RWPE2 (cell line): ENCODE measurements at regions not wholly inside any gene's neighbourhood (a gene's known extent, or its start where the extent isn't known, plus 50 kb on each side); places are given as distances from the start of the nearest gene placed in this dataset.

Experiments used
- ATAC-seq: fragments of 200-7000 bp; cut with Tn5 transposase; 3 replicates; pipeline ENCODE4 v1.9.1; 2021; ENCODE audit warnings: low read depth
- DNase-seq: peaks from one replicate; pipeline ENCODE4 v3.0.0-alpha.2; 2020; ENCODE audit warnings: low spot score
- H3K27ac ChIP-seq: fragments of 450-650 bp; 2 replicates; pipeline ENCODE4 v1.5.1; 2017; ENCODE audit warnings: mild to moderate bottlenecking; ENCODE audit not compliant: poor library complexity, severe bottlenecking
- H3K27me3 ChIP-seq: fragments of 250-450 bp; sonication (Bioruptor Pico); 2 replicates; pipeline ENCODE4 v1.5.1; 2021; ENCODE audit warnings: mild to moderate bottlenecking, moderate library complexity; ENCODE audit not compliant: insufficient read depth, poor library complexity, severe bottlenecking
- H3K36me3 ChIP-seq: fragments of 250-450 bp; sonication (Bioruptor Pico); 2 replicates; pipeline ENCODE4 v1.5.1; 2020; ENCODE audit warnings: low read depth, mild to moderate bottlenecking, moderate library complexity
- H3K4me1 ChIP-seq: fragments of 250-450 bp; sonication (Bioruptor Pico); 2 replicates; pipeline ENCODE4 v1.5.1; 2021; ENCODE audit warnings: mild to moderate bottlenecking, moderate library complexity; ENCODE audit not compliant: insufficient read depth, poor library complexity, severe bottlenecking
- H3K4me3 ChIP-seq: fragments of 250-450 bp; sonication (Bioruptor Pico); 2 replicates; pipeline ENCODE4 v1.5.1; 2021; ENCODE audit warnings: mild to moderate bottlenecking, moderate library complexity; ENCODE audit not compliant: severe bottlenecking
- H3K9me3 ChIP-seq: fragments of 250-450 bp; sonication (Bioruptor Pico); 2 replicates; pipeline ENCODE4 v1.5.1; 2021; ENCODE audit warnings: mild to moderate bottlenecking, moderate library complexity; ENCODE audit not compliant: severe bottlenecking
- CTCF ChIP-seq: fragments of 450-650 bp; IDR thresholded peaks from one replicate; pipeline ENCODE4 v1.5.1; 2017; ENCODE audit warnings: mild to moderate bottlenecking, moderate library complexity; ENCODE audit not compliant: poor library complexity, severe bottlenecking

GRCh38 chr1:37305841-37306240, 168.5 kb upstream of the ZC3H12A start:
- no peaks in the 10 kb centered on the region for H3K36me3 ChIP-seq
- H3K4me1 ChIP-seq: no peaks in the 10 kb centered on the region
- no peaks in the 10 kb centered on the region for H3K27me3 ChIP-seq
- no peak for DNase-seq
- no peaks in the 10 kb centered on the region for H3K9me3 ChIP-seq
- TF ChIP-seq CTCF: no peak
- no peak overlapping the region for H3K27ac ChIP-seq
- ATAC-seq: no peak
- no peak overlapping the region for H3K4me3 ChIP-seq

DNA sequence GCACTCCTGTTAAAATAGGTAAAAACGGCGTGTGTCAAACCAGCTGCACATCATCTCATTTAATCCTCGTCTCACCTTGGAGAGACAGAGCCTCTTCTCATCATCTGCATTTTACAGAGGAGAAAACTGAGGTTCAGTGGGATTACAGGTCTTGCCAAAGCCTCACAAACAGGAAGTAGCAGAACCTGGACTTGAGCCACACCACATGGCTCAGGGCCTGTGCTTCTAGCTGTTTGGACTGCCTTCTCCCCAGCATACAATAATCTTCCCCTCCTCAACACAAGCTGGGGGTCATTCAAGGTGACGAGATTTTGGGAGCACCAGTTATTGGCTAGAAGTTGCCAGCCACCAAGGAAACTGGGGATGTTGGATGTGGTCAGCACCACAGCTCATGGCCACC, 167.9 kb upstream of the ZC3H12A start:
- no peak overlapping the region for H3K4me3 ChIP-seq
- DNase-seq: no peak

GRCh38 chr1:37306871-37307270, 167.5 kb upstream of the ZC3H12A start:
- no peak overlapping the region for H3K27ac ChIP-seq
- ATAC-seq (no peak), DNase-seq (no peak)
- H3K27me3 ChIP-seq: no peaks in the 10 kb centered on the region
- TF ChIP-seq CTCF: no peak
- H3K9me3 ChIP-seq: no peaks in the 10 kb centered on the region
- H3K4me3 ChIP-seq: no peak overlapping the region
- no peaks in the 10 kb centered on the region for H3K4me1 ChIP-seq
- H3K36me3 ChIP-seq: no peaks in the 10 kb centered on the region

More for the DNA sequence above, 167.9 kb upstream of the ZC3H12A start:
- Histone ChIP-seq H3K9me3 (no peaks in the 10 kb centered on the region), H3K27me3 (no peaks in the 10 kb centered on the region), H3K27ac (no peak overlapping the region), H3K36me3 (no peaks in the 10 kb centered on the region), H3K4me1 (no peaks in the 10 kb centered on the region)
- TF ChIP-seq CTCF: no peak
- ATAC-seq: no peak

DNA sequence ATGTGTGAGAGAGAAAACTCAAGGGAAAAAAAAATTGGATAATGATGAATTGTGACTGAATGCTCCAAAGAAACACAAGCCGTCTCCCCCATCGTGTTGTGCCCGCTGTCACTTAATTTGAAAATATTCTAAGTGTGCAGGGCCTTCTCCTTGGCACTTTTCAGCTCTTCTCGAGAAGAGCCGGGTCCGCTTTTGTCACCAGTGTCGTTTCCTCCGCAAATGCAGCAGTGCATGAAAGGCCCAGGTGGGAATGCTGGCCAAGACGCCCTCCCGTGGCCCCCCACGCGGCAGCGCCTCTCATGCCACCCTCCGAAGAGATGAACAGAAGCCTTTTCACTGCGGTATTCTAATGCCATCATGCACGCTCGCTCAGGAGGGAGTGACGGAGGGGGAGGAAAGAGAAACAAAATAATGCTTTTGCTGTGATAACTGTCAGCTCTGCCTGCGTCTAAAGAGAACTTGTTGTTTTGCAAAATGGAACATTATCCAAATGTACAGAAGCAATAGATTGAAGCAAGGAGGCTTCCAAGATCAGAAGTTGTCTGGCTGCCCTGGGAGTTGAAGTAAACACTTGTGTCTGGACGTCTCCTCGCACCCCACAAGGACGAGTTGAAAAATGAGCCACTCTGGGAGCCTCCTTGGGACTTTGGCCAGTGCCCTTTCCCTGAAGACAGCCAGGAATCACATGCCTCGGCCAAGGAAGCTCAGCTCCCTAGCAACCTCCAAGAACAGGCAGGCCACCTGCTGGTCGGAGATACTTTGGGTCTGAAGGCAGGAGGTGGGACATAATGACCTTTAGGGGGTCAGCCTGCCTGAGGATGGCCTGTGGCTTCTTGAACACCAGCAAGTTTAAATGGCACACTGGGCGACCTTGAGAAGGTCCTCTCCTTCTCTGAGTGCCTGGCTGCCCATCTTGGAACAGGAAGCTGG, 166.1 kb upstream of the ZC3H12A start:
- Histone ChIP-seq H3K4me3 (no peak overlapping the region), H3K4me1 (no peaks in the 10 kb centered on the region), H3K27me3 (no peaks in the 10 kb centered on the region), H3K36me3 (no peaks in the 10 kb centered on the region), H3K27ac (no peak overlapping the region), H3K9me3 (no peaks in the 10 kb centered on the region)
- ATAC-seq (no peak), DNase-seq (no peak)
- TF ChIP-seq CTCF: no peak

DNA sequence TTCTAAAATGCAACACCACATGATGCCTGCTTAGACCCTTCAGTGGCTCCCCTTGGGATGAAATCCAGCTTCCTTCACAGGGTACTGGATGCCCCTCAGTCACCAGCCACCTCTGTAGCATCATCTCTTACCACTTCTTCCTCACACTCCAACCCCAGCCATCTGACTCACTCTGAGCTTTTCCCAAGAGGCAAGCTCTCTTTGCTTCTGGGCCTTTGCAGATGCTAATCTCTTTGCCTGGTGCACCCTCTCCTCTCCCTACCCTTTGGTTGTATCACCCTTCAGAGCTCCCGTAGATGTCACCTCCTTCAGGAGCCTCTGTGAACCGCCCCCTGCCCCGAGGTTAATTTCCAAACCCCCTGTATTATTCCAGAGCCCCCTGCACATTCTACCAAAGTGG, 164.8 kb upstream of the ZC3H12A start:
- Histone ChIP-seq H3K9me3 (no peaks in the 10 kb centered on the region), H3K27ac (no peak overlapping the region), H3K36me3 (no peaks in the 10 kb centered on the region), H3K27me3 (peaks cover 9% of the 10 kb centered on the region), H3K4me3 (no peak overlapping the region), H3K4me1 (no peaks in the 10 kb centered on the region)
- TF ChIP-seq CTCF: no peak
- no peak for DNase-seq
- ATAC-seq: no peak
